ENCODE measurements at regions not wholly inside any gene's neighbourhood (a gene's known extent, or its start where the extent isn't known, plus 50 kb on each side); places are given as distances from the start of the nearest gene placed in this dataset.

DNA sequence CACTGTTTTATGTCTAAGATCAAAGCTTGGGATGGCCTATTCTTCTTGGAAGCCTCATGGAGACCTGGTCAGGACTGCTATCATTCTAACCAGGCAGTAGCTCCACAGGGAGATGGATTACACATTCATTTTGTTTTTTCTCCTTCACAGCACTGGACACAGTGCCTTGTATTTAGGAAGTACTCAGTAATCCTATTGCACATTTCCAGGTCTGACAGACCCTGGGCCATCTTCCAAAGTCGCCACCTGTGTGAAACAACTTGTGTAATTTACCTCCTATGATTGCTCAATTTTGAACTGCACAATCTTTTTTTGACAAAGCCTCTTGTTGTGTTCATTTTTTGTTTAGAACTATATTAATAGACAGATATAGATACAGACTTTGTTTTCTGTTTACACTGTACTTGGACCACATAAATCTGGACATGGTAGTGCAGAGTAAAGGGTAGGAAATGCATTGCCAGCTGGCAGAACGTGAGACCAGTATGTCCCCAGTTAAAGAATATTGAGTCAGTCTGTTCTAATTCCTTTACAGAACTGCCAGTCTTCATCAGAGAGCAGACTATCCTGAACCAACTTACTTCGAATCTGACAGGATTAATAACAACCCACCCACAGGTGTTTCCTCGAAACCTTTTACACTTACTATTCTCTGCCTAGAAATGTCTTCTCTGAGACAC lies 277.8 kb upstream of the CYRIA start:
- H3K36me3 ChIP-seq (ENCODE audit: control insufficient read depth, insufficient read depth, low read length): no peaks in the 10 kb centered on the region
- peak; percentile 15 for DNase-seq (ENCODE audit: low read depth)
- no peaks in the 10 kb centered on the region for H3K27me3 ChIP-seq (ENCODE audit: control insufficient read depth, insufficient read depth, low read length)
- TF ChIP-seq, protein P1, sequence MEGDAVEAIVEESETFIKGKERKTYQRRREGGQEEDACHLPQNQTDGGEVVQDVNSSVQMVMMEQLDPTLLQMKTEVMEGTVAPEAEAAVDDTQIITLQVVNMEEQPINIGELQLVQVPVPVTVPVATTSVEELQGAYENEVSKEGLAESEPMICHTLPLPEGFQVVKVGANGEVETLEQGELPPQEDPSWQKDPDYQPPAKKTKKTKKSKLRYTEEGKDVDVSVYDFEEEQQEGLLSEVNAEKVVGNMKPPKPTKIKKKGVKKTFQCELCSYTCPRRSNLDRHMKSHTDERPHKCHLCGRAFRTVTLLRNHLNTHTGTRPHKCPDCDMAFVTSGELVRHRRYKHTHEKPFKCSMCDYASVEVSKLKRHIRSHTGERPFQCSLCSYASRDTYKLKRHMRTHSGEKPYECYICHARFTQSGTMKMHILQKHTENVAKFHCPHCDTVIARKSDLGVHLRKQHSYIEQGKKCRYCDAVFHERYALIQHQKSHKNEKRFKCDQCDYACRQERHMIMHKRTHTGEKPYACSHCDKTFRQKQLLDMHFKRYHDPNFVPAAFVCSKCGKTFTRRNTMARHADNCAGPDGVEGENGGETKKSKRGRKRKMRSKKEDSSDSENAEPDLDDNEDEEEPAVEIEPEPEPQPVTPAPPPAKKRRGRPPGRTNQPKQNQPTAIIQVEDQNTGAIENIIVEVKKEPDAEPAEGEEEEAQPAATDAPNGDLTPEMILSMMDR (IDR thresholded peaks at IDR 0.05; ENCODE audit: insufficient read depth, low read length, severe bottlenecking): no peak
- H3K4me3 ChIP-seq (ENCODE audit: low read depth, low read length): no peak overlapping the region
- FAIRE-seq: no peak

DNA sequence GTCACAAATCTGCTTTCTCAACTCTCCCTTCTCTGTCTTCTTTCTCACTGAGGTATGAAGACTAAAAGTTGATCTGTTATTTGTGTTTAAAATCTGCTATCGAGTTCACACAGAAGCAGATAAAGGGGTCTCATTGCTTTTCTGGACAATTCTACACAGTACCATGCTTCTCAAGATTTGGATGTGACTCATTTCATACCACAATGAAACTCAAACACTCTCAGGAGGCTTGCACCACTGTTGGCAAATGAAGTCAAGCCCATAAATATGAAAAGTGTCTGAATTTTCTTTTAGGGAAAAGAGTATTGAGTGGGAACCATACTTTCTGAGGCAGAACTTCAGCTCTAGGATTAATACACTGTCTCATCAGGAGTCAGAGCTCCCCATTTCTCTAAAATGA lies 274.6 kb upstream of the CYRIA start:
- H3K27me3 ChIP-seq (ENCODE audit: control insufficient read depth, insufficient read depth, low read length): no peaks in the 10 kb centered on the region
- FAIRE-seq (peak; percentile 36), DNase-seq (ENCODE audit: low read depth) (no peak)
- TF ChIP-seq, protein P1 (IDR thresholded peaks at IDR 0.05; ENCODE audit: insufficient read depth, low read length, severe bottlenecking): no peak
- no peaks in the 10 kb centered on the region for H3K36me3 ChIP-seq (ENCODE audit: control insufficient read depth, insufficient read depth, low read length)
- H3K4me3 ChIP-seq (ENCODE audit: low read depth, low read length): no peak overlapping the region

DNA sequence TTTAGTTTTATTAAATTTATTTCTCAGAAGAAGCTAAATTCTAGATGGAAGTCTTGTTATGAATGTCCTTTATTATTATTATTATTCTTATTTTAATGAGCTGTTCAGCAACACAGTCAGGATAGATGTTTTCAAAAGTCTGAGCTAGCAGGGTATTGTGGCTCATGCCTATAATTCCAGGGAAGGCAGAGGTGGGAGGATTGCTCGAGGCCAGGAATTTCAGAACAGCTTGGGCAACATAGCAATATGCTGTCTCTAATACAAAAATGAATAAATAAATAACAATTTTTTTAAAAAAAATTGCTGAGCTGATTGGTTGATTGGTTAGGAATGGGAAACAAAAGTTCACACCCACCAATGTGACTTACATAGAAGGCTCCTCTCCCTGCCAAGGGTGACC lies 274.1 kb upstream of the CYRIA start:
- TF ChIP-seq, protein P1 (IDR thresholded peaks at IDR 0.05; ENCODE audit: insufficient read depth, low read length, severe bottlenecking): no peak
- FAIRE-seq: no peak
- no peak overlapping the region for H3K4me3 ChIP-seq (ENCODE audit: low read depth, low read length)
- no peaks in the 10 kb centered on the region for H3K27me3 ChIP-seq (ENCODE audit: control insufficient read depth, insufficient read depth, low read length)
- no peaks in the 10 kb centered on the region for H3K36me3 ChIP-seq (ENCODE audit: control insufficient read depth, insufficient read depth, low read length)
- DNase-seq (ENCODE audit: low read depth): no peak

DNA sequence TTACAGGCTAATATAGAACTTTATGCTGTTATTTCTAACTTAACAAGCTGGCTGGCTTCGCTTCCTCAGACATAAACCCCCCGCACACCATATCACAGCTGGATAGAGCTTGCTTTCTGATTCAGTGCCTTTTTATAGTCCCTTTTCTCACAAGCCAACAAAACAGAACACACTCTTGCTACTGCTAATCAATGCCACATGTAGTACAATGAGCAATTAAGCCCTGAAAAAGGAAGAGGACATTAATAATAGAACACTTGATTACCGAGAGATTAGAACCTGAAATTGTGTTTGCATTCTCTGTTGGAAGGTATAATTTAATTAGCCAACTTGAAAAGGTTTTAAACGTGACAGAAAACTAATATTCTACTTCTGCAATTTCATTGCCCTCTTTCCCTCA lies 267.7 kb upstream of the CYRIA start:
- Histone ChIP-seq H3K4me3 (ENCODE audit: low read depth, low read length) (no peak overlapping the region), H3K27me3 (ENCODE audit: control insufficient read depth, insufficient read depth, low read length) (no peaks in the 10 kb centered on the region), H3K36me3 (ENCODE audit: control insufficient read depth, insufficient read depth, low read length) (no peaks in the 10 kb centered on the region)
- DNase-seq (ENCODE audit: low read depth) (no peak), FAIRE-seq (no peak)
- TF ChIP-seq, protein P1 (IDR thresholded peaks at IDR 0.05; ENCODE audit: insufficient read depth, low read length, severe bottlenecking): no peak

DNA sequence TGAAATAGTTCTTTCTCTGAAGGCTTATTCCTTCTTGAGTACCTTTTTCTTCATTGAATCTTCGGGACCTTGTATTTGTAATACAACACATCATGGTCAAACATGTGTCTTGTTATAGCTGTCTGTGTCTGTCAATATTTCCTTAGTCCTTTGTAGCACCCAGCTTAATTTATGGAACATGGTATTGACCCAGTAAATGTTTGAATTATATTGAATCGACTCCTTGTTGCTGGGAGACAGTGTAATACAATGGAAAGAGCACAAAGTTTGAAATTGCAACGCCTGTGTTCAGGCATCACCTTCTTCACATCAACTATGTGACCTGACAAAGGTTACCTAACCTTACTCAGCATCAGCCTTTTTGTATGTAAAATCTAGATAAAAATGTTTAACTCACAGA lies 267.2 kb upstream of the CYRIA start:
- H3K36me3 ChIP-seq (ENCODE audit: control insufficient read depth, insufficient read depth, low read length): no peaks in the 10 kb centered on the region
- H3K4me3 ChIP-seq (ENCODE audit: low read depth, low read length): no peak overlapping the region
- DNase-seq (ENCODE audit: low read depth) (no peak), FAIRE-seq (no peak)
- TF ChIP-seq, protein P1 (IDR thresholded peaks at IDR 0.05; ENCODE audit: insufficient read depth, low read length, severe bottlenecking): no peak
- no peaks in the 10 kb centered on the region for H3K27me3 ChIP-seq (ENCODE audit: control insufficient read depth, insufficient read depth, low read length)

DNA sequence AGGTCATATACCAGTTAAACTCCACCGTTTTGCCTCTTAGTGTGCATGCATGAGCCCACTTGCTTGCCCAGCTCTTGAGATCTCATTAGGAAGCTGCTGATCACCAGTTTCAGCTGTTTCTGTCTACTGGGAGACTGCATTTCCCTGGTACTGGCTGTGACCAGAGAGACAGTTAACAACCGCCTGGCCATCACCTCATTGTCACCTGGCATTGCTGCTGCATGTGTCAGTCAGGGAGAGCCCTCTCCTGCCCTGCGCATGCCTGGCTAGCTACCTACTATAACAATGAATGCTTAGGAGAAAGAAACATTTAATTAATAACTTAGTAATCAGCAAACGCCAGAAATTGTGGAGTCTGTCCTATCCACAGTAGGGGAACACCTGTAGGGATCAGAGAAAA lies 265.8 kb upstream of the CYRIA start:
- Histone ChIP-seq H3K4me3 (ENCODE audit: low read depth, low read length) (no peak overlapping the region), H3K27me3 (ENCODE audit: control insufficient read depth, insufficient read depth, low read length) (no peaks in the 10 kb centered on the region), H3K36me3 (ENCODE audit: control insufficient read depth, insufficient read depth, low read length) (no peaks in the 10 kb centered on the region)
- FAIRE-seq: no peak
- TF ChIP-seq, protein P1 (IDR thresholded peaks at IDR 0.05; ENCODE audit: insufficient read depth, low read length, severe bottlenecking): no peak
- DNase-seq (ENCODE audit: low read depth): no peak

Data from bronchial epithelial cell (primary cell).